ENCODE measurements at regions not wholly inside any gene's neighbourhood (a gene's known extent, or its start where the extent isn't known, plus 50 kb on each side); places are given as distances from the start of the nearest gene placed in this dataset.

DNA sequence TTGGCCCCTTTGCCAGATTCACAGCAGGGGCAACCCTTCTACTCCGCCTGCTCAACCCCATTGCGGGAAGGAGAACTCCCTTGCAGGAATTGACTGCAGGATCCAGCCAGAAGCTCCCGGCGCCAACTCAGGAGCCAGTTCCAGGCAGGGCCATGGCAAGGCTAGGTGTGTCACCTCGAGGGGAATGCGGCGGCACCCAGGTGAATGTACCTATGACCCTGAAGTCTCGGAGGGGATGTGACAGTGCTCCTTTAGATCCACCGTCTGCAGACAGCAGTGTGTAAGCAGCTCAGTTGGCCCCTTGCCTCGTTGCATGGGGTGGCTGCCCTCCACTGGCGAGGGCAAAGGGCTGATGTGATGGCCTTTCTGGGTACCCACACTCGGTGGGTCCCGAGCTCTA lies 606.6 kb downstream of the ELAVL2 start:
- H3K36me3 ChIP-seq: no peaks in the 10 kb centered on the region
- H3K27me3 ChIP-seq: no peaks in the 10 kb centered on the region
- no peaks in the 10 kb centered on the region for H3K9me3 ChIP-seq
- 88% methylated on average over 9 of the region's 13 CpGs for WGBS
- intact Hi-C loops (cut with DNase I): no loop called here
- DNase-seq (ENCODE audit: extremely low spot score): no peak
- no peak overlapping the region for H3K4me3 ChIP-seq
- H3K27ac ChIP-seq (replicated peaks in 1 of 4): no peak overlapping the region
- H3K4me1 ChIP-seq: no peaks in the 10 kb centered on the region
- TF ChIP-seq EP300 (IDR thresholded peaks at IDR 0.05): no peak
- no peak for TF ChIP-seq POLR2AphosphoS5 (IDR thresholded peaks at IDR 0.05)
- TF ChIP-seq, protein P1, sequence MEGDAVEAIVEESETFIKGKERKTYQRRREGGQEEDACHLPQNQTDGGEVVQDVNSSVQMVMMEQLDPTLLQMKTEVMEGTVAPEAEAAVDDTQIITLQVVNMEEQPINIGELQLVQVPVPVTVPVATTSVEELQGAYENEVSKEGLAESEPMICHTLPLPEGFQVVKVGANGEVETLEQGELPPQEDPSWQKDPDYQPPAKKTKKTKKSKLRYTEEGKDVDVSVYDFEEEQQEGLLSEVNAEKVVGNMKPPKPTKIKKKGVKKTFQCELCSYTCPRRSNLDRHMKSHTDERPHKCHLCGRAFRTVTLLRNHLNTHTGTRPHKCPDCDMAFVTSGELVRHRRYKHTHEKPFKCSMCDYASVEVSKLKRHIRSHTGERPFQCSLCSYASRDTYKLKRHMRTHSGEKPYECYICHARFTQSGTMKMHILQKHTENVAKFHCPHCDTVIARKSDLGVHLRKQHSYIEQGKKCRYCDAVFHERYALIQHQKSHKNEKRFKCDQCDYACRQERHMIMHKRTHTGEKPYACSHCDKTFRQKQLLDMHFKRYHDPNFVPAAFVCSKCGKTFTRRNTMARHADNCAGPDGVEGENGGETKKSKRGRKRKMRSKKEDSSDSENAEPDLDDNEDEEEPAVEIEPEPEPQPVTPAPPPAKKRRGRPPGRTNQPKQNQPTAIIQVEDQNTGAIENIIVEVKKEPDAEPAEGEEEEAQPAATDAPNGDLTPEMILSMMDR (IDR thresholded peaks at IDR 0.05): no peak
- TF ChIP-seq POLR2A (IDR thresholded peaks at IDR 0.05; ENCODE audit: low read depth): no peak

DNA sequence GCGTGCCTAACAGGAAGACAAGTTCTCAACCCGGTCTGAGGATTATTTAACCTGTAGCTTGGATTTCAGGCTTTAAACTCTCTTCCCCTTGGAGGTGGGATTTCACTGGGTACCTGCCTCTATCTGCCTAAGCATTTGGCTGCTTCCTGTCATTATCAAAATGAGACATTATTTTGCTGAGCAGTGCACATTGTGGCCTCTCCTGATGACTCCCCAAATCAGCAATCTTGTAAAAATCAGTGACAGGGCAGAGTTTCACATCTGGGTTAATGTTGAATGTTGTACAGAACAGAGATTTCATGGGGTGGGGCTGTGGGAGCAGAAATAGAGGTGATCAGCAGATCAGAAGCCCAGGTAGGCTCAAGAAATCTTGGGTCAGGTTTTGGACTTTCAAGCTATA lies 605.9 kb downstream of the ELAVL2 start:
- intact Hi-C loops (cut with DNase I): no loop called here
- DNase-seq (ENCODE audit: extremely low spot score): no peak
- no peaks in the 10 kb centered on the region for H3K27me3 ChIP-seq
- TF ChIP-seq POLR2A (IDR thresholded peaks at IDR 0.05; ENCODE audit: low read depth): no peak
- TF ChIP-seq EP300 (IDR thresholded peaks at IDR 0.05): no peak
- 68% methylated on average over 2 of the region's 2 CpGs for WGBS
- H3K36me3 ChIP-seq: no peaks in the 10 kb centered on the region
- no peaks in the 10 kb centered on the region for H3K4me1 ChIP-seq
- no peak overlapping the region for H3K27ac ChIP-seq (replicated peaks in 1 of 4)
- no peak overlapping the region for H3K4me3 ChIP-seq
- no peaks in the 10 kb centered on the region for H3K9me3 ChIP-seq

DNA sequence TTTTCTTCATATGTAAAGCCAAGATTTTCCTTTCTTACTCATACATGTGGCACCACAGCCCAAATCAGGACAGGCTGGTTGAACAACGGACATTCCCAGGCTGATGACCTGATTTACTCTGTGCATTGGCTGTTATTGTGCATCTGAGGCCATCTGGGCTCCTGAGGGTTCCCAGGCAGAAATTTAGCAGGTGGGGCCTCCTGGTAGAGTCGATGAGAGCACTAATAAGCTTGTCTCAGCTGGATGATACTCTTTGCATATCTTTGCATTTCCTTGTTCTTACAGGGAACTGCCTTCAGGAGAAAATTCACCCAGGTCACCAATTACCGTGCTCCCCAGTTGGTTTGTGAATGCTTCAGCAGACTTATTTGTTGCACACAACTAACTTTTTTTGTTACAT lies 605.1 kb downstream of the ELAVL2 start:
- Histone ChIP-seq H3K36me3 (no peaks in the 10 kb centered on the region), H3K4me3 (no peak overlapping the region), H3K27ac (replicated peaks in 1 of 4) (no peak overlapping the region), H3K27me3 (no peaks in the 10 kb centered on the region), H3K4me1 (no peaks in the 10 kb centered on the region), H3K9me3 (no peaks in the 10 kb centered on the region)
- intact Hi-C loops (cut with DNase I): no loop called here
- TF ChIP-seq POLR2A (IDR thresholded peaks at IDR 0.05; ENCODE audit: low read depth) (no peak), POLR2AphosphoS5 (IDR thresholded peaks at IDR 0.05) (no peak), EP300 (IDR thresholded peaks at IDR 0.05) (no peak)
- TF ChIP-seq, protein P1 (IDR thresholded peaks at IDR 0.05): no peak
- no peak for DNase-seq (ENCODE audit: extremely low spot score)
- WGBS: 70% methylated on average over 3 of the region's 3 CpGs

DNA sequence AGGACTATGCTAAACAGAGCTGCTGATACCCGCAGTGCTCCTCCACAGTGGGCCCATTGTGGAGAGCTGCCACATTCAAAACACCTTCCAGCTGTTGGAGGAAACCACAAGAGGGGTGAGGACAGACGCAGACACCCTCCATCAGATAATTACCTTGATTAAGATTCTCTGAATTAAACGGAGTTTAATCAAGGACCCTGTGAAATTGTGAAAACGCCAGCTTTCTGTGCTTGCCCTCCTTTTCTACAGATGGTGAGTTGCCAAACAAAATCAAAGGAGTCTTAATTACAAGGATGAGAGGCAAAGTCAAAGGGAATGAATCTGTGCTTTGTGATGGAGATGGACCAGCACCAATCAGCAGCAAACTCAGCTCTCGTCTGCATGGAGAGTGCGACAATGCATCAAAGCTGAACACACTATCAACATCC lies 596.1 kb downstream of the ELAVL2 start:
- no peak for DNase-seq (ENCODE audit: extremely low spot score)
- intact Hi-C loops (cut with DNase I): no loop called here
- H3K27ac ChIP-seq (replicated peaks in 1 of 4): no peak overlapping the region
- WGBS: 42% methylated on average over 6 of the region's 6 CpGs
- no peak overlapping the region for H3K4me3 ChIP-seq
- no peaks in the 10 kb centered on the region for H3K9me3 ChIP-seq
- no peaks in the 10 kb centered on the region for H3K4me1 ChIP-seq
- TF ChIP-seq POLR2AphosphoS5 (IDR thresholded peaks at IDR 0.05): no peak
- TF ChIP-seq EP300 (IDR thresholded peaks at IDR 0.05): no peak
- TF ChIP-seq, protein P1 (IDR thresholded peaks at IDR 0.05): no peak
- TF ChIP-seq POLR2A (IDR thresholded peaks at IDR 0.05; ENCODE audit: low read depth): no peak
- H3K36me3 ChIP-seq: no peaks in the 10 kb centered on the region
- no peaks in the 10 kb centered on the region for H3K27me3 ChIP-seq

DNA sequence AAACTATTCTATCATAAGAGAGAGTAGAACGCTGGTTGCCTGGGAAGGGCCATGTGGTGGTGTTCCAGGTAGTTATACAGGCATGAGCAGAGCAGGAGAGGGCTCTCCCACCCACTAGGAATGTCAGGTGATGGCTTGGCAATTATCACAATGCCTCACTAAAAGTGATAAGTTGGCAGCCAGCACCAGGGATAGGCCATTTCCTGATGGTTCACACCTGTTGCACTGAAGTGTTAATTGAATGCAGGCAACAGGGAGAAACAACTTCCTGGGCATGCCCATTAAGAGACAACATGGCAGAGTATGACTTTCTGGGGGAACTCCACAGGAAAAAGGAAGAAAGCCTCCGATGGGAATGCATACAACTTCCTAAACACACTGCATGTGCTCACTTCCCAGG lies 593.2 kb downstream of the ELAVL2 start:
- TF ChIP-seq POLR2AphosphoS5 (IDR thresholded peaks at IDR 0.05): no peak
- TF ChIP-seq POLR2A (IDR thresholded peaks at IDR 0.05; ENCODE audit: low read depth): no peak
- TF ChIP-seq, protein P1 (IDR thresholded peaks at IDR 0.05): no peak
- no peak for TF ChIP-seq EP300 (IDR thresholded peaks at IDR 0.05)
- 61% methylated on average over 2 of the region's 2 CpGs for WGBS
- H3K27ac ChIP-seq (replicated peaks in 1 of 4): no peak overlapping the region
- no peaks in the 10 kb centered on the region for H3K27me3 ChIP-seq
- no peaks in the 10 kb centered on the region for H3K36me3 ChIP-seq
- H3K4me3 ChIP-seq: no peak overlapping the region
- no peak for DNase-seq (ENCODE audit: extremely low spot score)
- no peaks in the 10 kb centered on the region for H3K9me3 ChIP-seq
- intact Hi-C loops (cut with DNase I): no loop called here
- no peaks in the 10 kb centered on the region for H3K4me1 ChIP-seq

Measured in esophagus muscularis mucosa (tissue), 4 donors.